ENCODE measurements at regions not wholly inside any gene's neighbourhood (a gene's known extent, or its start where the extent isn't known, plus 50 kb on each side); places are given as distances from the start of the nearest gene placed in this dataset.

DNA sequence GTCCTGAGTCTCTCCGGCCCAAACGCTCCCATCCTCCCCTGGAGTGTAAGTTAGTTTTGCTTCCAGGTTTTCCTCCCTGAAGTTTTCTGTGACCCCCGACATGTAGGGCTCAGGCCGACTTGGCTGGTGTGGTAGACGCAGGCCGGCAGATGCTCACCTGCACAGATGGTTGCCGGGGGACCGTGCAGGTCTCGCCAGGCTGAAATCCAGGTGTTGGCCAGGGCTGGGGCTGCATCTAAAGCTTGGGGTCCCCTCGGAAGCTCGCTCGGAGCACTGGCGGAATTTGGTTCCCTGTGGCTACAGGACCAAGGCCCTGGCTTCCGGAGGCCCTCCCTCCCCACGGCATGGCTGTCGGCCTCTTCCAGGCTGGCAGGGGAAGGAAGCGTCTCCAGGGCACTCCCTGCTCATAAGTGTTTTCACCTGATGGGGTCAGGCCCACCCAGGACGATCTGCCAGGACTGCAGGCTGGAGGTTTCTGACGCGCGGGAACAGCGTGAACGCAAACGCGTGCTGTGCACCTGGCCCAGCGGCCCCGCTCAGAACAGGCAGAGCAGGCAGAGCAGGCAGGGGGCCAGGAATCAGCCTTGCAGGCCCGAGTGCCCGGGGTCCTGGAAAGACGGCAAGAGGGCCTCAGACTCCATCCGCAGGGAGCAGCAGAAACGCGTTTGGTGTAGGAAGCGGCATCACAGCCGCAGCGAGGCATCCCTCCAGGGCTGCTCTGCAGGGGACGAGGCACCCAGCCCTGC, 258.2 kb downstream of the BRD1 start:
- TF ChIP-seq MYC (IDR thresholded peaks at IDR 0.05; ENCODE audit: low read depth, low read length) (no peak), POLR2A (IDR thresholded peaks at IDR 0.05; ENCODE audit: extremely low read depth, insufficient read length) (no peak)

Data from NB4 (cell line).